NB4 (cell line): ENCODE measurements at regions not wholly inside any gene's neighbourhood (a gene's known extent, or its start where the extent isn't known, plus 50 kb on each side); places are given as distances from the start of the nearest gene placed in this dataset.

ENCODE experiments used
- DNase-seq: peaks from one replicate; pipeline ENCODE4 v3.0.0; 2010; ENCODE audit warnings: low read depth
- H3K4me3 ChIP-seq: one replicate; pipeline ENCODE4 v1.5.1; 2011; ENCODE audit warnings: mild to moderate bottlenecking, low read depth, low read length, moderate library complexity
- MAX ChIP-seq: IDR thresholded peaks from 2 replicates; pipeline ENCODE4 v1.6.1; 2011; ENCODE audit warnings: low read depth, low read length
- MYC ChIP-seq: IDR thresholded peaks from 2 replicates; pipeline ENCODE4 v1.6.1; 2011; ENCODE audit warnings: low read depth, low read length
- POLR2A ChIP-seq: IDR thresholded peaks from 2 replicates; pipeline ENCODE4 v1.6.1; 2011; ENCODE audit warnings: mild to moderate bottlenecking; ENCODE audit not compliant: insufficient read length; ENCODE audit errors: extremely low read depth
- TF ChIP-seq, protein P1 (sequence below): IDR thresholded peaks from one replicate; pipeline ENCODE4 v1.5.1; 2012; ENCODE audit warnings: low read depth, low read length

GRCh38 chr2:167794554-167795255 is 452.7 kb downstream of the STK39 start:
- no peak overlapping the region for H3K4me3 ChIP-seq
- DNase-seq, result no peak
- TF ChIP-seq, protein P1, sequence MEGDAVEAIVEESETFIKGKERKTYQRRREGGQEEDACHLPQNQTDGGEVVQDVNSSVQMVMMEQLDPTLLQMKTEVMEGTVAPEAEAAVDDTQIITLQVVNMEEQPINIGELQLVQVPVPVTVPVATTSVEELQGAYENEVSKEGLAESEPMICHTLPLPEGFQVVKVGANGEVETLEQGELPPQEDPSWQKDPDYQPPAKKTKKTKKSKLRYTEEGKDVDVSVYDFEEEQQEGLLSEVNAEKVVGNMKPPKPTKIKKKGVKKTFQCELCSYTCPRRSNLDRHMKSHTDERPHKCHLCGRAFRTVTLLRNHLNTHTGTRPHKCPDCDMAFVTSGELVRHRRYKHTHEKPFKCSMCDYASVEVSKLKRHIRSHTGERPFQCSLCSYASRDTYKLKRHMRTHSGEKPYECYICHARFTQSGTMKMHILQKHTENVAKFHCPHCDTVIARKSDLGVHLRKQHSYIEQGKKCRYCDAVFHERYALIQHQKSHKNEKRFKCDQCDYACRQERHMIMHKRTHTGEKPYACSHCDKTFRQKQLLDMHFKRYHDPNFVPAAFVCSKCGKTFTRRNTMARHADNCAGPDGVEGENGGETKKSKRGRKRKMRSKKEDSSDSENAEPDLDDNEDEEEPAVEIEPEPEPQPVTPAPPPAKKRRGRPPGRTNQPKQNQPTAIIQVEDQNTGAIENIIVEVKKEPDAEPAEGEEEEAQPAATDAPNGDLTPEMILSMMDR, result no peak
- TF ChIP-seq MYC (no peak), POLR2A (no peak), MAX (no peak)

DNA sequence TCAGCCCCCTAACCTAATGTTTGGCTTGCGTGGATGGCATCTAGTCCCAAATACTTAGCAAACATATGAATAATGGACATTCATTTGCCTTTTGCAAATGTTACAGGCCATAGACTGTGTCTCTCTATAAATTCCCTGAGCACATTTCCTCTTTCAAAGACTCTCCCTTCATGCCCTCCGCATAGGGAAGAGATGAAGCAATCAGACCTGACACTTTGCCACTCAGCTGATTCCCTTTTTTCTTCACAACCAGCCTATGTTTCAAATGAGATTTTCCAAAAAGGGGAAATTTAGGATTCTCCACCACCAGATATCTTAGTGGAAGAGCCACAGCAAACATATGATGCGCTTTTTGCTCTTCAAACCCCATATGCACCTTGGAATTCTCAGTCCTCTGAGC is 453.7 kb downstream of the STK39 start:
- no peak for DNase-seq
- no peak overlapping the region for H3K4me3 ChIP-seq
- TF ChIP-seq MYC (no peak), MAX (no peak), POLR2A (no peak)
- TF ChIP-seq, protein P1, result no peak

- no peak overlapping the region for H3K4me3 ChIP-seq
- TF ChIP-seq, protein P1, result no peak
- TF ChIP-seq POLR2A, result no peak
- TF ChIP-seq MYC, result no peak
- TF ChIP-seq MAX, result no peak
- no peak for DNase-seq
These were observed 455.3 kb downstream of the STK39 start for GRCh38 chr2:167792126-167792525.

DNA sequence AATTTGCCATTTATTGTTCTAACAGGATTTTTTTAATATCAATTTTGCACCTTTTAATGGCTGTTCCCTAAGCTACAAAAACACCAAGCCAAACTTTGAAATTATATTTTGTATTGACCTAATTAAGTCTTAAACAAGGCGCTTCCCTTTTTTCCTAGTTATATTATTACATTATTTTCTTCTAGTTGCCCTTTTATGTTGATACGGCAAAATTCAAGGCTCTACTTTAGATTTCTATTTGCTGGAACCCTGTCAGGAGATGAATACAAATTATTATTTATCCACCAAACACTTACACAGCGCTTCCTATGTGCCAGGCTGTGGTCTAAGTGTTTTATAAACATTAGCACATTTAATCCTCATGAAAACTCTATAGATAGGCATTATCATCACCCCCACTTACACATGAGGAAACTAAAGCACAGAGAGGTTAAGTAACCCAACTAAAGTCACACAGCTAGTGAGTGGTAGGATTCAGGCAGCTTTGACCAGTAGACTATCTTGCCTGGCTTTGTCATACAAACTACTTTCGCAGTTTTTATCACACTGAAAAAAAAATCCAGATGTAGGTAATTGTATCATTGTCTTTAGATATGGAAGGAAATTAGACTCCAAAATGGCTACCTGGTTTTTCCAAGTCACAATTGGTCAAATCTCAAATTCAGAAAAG is 456.5 kb downstream of the STK39 start:
- TF ChIP-seq, protein P1, result no peak
- no peak for TF ChIP-seq MAX
- TF ChIP-seq POLR2A, result no peak
- TF ChIP-seq MYC, result no peak
- H3K4me3 ChIP-seq, result no peak overlapping the region
- no peak for DNase-seq

DNA sequence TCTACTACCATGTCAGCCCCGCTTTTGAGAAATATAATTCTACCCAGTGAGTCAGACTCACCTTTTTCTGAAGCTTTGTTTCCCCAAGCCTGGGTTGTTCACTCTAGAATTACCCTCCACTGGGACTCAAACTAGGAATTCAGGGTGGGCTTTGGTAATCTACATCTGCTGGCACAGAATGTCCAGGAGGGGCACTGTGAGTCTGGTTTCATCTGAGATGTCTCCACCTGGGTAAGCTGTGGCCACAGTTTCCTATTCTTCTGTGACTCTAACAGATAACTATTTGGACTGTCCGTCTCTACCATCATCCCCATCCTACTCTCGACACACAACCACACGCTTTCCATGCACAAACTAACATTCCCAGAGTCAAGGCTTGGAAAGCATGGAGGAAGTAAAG is 457.2 kb downstream of the STK39 start:
- H3K4me3 ChIP-seq, result no peak overlapping the region
- DNase-seq, result no peak
- TF ChIP-seq, protein P1, result no peak
- no peak for TF ChIP-seq POLR2A
- TF ChIP-seq MYC, result no peak
- no peak for TF ChIP-seq MAX
